ENCODE measurements at regions not wholly inside any gene's neighbourhood (a gene's known extent, or its start where the extent isn't known, plus 50 kb on each side); places are given as distances from the start of the nearest gene placed in this dataset.

GRCh38 chr18:45494811-45495210 lies 120.5 kb upstream of the SLC14A2 start:
- TF ChIP-seq MYC (IDR thresholded peaks at IDR 0.05; ENCODE audit: low read depth, low read length) (no peak), EZH2 (IDR thresholded peaks at IDR 0.05; ENCODE audit: borderline replicate concordance, low read depth, low read length, severe bottlenecking) (no peak), GATA2 (IDR thresholded peaks at IDR 0.05; ENCODE audit: insufficient read depth, insufficient read length, low read depth, low read length) (no peak), POLR2AphosphoS5 (IDR thresholded peaks at IDR 0.05; ENCODE audit: insufficient read depth, low read depth, low read length) (no peak), POLR2A (IDR thresholded peaks at IDR 0.05; ENCODE audit: low read depth, low read length) (no peak)

All from endothelial cell of umbilical vein (primary cell).